Lower leg skin (tissue), 3 donors: ENCODE measurements at regions not wholly inside any gene's neighbourhood (a gene's known extent, or its start where the extent isn't known, plus 50 kb on each side); places are given as distances from the start of the nearest gene placed in this dataset.
"Not testable (repeated sequence)": the region's sequence is repeated elsewhere in the genome, so short reads cannot be mapped to it uniquely, and the experiment has no call there.

Experiments
- DNase-seq, 2 donors: peaks; one replicate each; pipeline ENCODE4 v3.0.0-alpha.2; 2019; ENCODE audit warnings: low spot score in 2 of 2
- H3K4me3 ChIP-seq: fragments of 200-600 bp; sonication (generic); 2 replicates; pipeline ENCODE4 v1.5.1; 2017; ENCODE audit warnings: mild to moderate bottlenecking, low read depth; ENCODE audit not compliant: poor library complexity, severe bottlenecking
- WGBS, 2 donors: methylation state at CpG; one replicate each; pipeline ENCODE4 v1.1.5; 2018; 5-methylcytosine and 5-hydroxymethylcytosine counted together
- intact Hi-C: fragments of 100-400 bp; cut with DNase I; formaldehyde crosslinking; loops from one replicate; pipeline ENCODE4 v1.15.0; 2023; ENCODE audit warnings: low total_unique reads

- 90 to 95% methylated on average over 1 of the region's 1 CpG for WGBS, 2 donors
- intact Hi-C loops, DNase-seq: not testable (repeated sequence)
Measured at GRCh38 chr9:39542157-39542556, 186.7 kb downstream of the SPATA31A1 start.

GRCh38 chr9:39545079-39545478 lies 189.6 kb downstream of the SPATA31A1 start:
- intact Hi-C loops, H3K4me3 ChIP-seq, DNase-seq: not testable (repeated sequence)

More at GRCh38 chr9:39542157-39542556, 186.7 kb downstream of the SPATA31A1 start:
- H3K4me3 ChIP-seq = not testable (repeated sequence)

GRCh38 chr9:39550573-39550972 lies 195.1 kb downstream of the SPATA31A1 start:
- H3K4me3 ChIP-seq, intact Hi-C loops, DNase-seq: not testable (repeated sequence)
- 55 to 72% methylated on average over 2 of the region's 2 CpGs for WGBS, 2 donors

GRCh38 chr9:39551544-39551943 lies 196.1 kb downstream of the SPATA31A1 start:
- intact Hi-C loops, H3K4me3 ChIP-seq, DNase-seq: not testable (repeated sequence)
- 64 to 65% methylated on average over 1 of the region's 1 CpG for WGBS, 2 donors

- H3K4me3 ChIP-seq, DNase-seq, intact Hi-C loops: not testable (repeated sequence)
- 60 to 68% methylated on average over 2 to 3 of the region's 3 CpGs for WGBS, 2 donors
Measured at GRCh38 chr9:39552242-39552881, 196.9 kb downstream of the SPATA31A1 start.

GRCh38 chr9:39554352-39554751 lies 198.9 kb downstream of the SPATA31A1 start:
- intact Hi-C loops, DNase-seq: not testable (repeated sequence)
- WGBS, 2 donors = 44 to 73% methylated on average over 1 of the region's 1 CpG

GRCh38 chr9:39559384-39559783 lies 203.9 kb downstream of the SPATA31A1 start:
- intact Hi-C loops, H3K4me3 ChIP-seq: not testable (repeated sequence)
- DNase-seq = peak in 1 of 2 donors; percentile 15
- WGBS, 2 donors = 82 to 83% methylated on average over 8 of the region's 8 CpGs

More at GRCh38 chr9:39554352-39554751, 198.9 kb downstream of the SPATA31A1 start:
- not testable (repeated sequence) for H3K4me3 ChIP-seq

- H3K4me3 ChIP-seq, intact Hi-C loops, DNase-seq: not testable (repeated sequence)
- 21 to 61% methylated on average over 4 to 6 of the region's 6 CpGs for WGBS, 2 donors
Measured at GRCh38 chr9:39566782-39567181, 211.3 kb downstream of the SPATA31A1 start.

- 90 to 100% methylated on average over 1 of the region's 1 CpG for WGBS, 2 donors
- intact Hi-C loops, DNase-seq, H3K4me3 ChIP-seq: not testable (repeated sequence)
Measured at GRCh38 chr9:39567396-39567795, 211.9 kb downstream of the SPATA31A1 start.

- intact Hi-C loops, H3K4me3 ChIP-seq, DNase-seq: not testable (repeated sequence)
- WGBS, 2 donors = 45 to 50% methylated on average over 1 to 2 of the region's 2 CpGs
Measured at GRCh38 chr9:39568900-39569299, 213.4 kb downstream of the SPATA31A1 start.

GRCh38 chr9:39573024-39574022 lies 217.9 kb downstream of the SPATA31A1 start:
- intact Hi-C loops = not testable (repeated sequence)

GRCh38 chr9:39579000-39579399 lies 223.5 kb downstream of the SPATA31A1 start:
- WGBS, 2 donors = 78 to 83% methylated on average over 4 of the region's 4 CpGs
- DNase-seq, H3K4me3 ChIP-seq, intact Hi-C loops: not testable (repeated sequence)

More at GRCh38 chr9:39573024-39574022, 217.9 kb downstream of the SPATA31A1 start:
- not testable (repeated sequence) for H3K4me3 ChIP-seq, DNase-seq
- WGBS, 2 donors = 84 to 87% methylated on average over 5 to 6 of the region's 10 CpGs

- intact Hi-C loops, DNase-seq, H3K4me3 ChIP-seq: not testable (repeated sequence)
- WGBS, 2 donors = 81 to 85% methylated on average over 3 of the region's 3 CpGs
Measured at GRCh38 chr9:39581296-39581695, 225.8 kb downstream of the SPATA31A1 start.

- intact Hi-C loops, DNase-seq: not testable (repeated sequence)
- 38 to 64% methylated on average over 1 of the region's 1 CpG for WGBS, 2 donors
Measured at GRCh38 chr9:39582677-39583412, 227.4 kb downstream of the SPATA31A1 start.

More at GRCh38 chr9:39582677-39583412, 227.4 kb downstream of the SPATA31A1 start:
- not testable (repeated sequence) for H3K4me3 ChIP-seq
